ENCODE measurements at regions not wholly inside any gene's neighbourhood (a gene's known extent, or its start where the extent isn't known, plus 50 kb on each side); places are given as distances from the start of the nearest gene placed in this dataset.
"Not testable (repeated sequence)": the region's sequence is repeated elsewhere in the genome, so short reads cannot be mapped to it uniquely, and the experiment has no call there.

GRCh38 chr11:45387885-45388284 is 101.7 kb upstream of the SYT13 start:
- not testable (repeated sequence) for TF ChIP-seq POLR2A (IDR thresholded peaks at IDR 0.05; ENCODE audit: low read depth, low read length); MAX (IDR thresholded peaks at IDR 0.05; ENCODE audit: insufficient read depth, insufficient read length); POLR2AphosphoS5 (IDR thresholded peaks at IDR 0.05; ENCODE audit: insufficient read depth, low read depth, low read length); JUN (IDR thresholded peaks at IDR 0.05; ENCODE audit: borderline replicate concordance, insufficient read depth, insufficient read length, low read depth); EZH2 (IDR thresholded peaks at IDR 0.05; ENCODE audit: borderline replicate concordance, low read depth, low read length, severe bottlenecking); MYC (IDR thresholded peaks at IDR 0.05; ENCODE audit: low read depth, low read length); FOS (IDR thresholded peaks at IDR 0.05; ENCODE audit: borderline replicate concordance, insufficient read depth, low read length)
- TF ChIP-seq, protein P1, sequence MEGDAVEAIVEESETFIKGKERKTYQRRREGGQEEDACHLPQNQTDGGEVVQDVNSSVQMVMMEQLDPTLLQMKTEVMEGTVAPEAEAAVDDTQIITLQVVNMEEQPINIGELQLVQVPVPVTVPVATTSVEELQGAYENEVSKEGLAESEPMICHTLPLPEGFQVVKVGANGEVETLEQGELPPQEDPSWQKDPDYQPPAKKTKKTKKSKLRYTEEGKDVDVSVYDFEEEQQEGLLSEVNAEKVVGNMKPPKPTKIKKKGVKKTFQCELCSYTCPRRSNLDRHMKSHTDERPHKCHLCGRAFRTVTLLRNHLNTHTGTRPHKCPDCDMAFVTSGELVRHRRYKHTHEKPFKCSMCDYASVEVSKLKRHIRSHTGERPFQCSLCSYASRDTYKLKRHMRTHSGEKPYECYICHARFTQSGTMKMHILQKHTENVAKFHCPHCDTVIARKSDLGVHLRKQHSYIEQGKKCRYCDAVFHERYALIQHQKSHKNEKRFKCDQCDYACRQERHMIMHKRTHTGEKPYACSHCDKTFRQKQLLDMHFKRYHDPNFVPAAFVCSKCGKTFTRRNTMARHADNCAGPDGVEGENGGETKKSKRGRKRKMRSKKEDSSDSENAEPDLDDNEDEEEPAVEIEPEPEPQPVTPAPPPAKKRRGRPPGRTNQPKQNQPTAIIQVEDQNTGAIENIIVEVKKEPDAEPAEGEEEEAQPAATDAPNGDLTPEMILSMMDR (IDR thresholded peaks at IDR 0.05; ENCODE audit: extremely low read depth in 1 of 2, insufficient read depth in 1 of 2, low read depth in 1 of 2, low read length in 2 of 2) = not testable (repeated sequence)

Data from endothelial cell of umbilical vein (primary cell).